ENCODE measurements at regions not wholly inside any gene's neighbourhood (a gene's known extent, or its start where the extent isn't known, plus 50 kb on each side); places are given as distances from the start of the nearest gene placed in this dataset.

GRCh38 chr6:165950316-165950715 lies 217.3 kb downstream of the TBXT start:
- TF ChIP-seq POLR2A (IDR thresholded peaks at IDR 0.05) (no peak), CTCF (IDR thresholded peaks at IDR 0.05) (no peak)
